ENCODE measurements at regions not wholly inside any gene's neighbourhood (a gene's known extent, or its start where the extent isn't known, plus 50 kb on each side); places are given as distances from the start of the nearest gene placed in this dataset.
"Not testable (repeated sequence)": the region's sequence is repeated elsewhere in the genome, so short reads cannot be mapped to it uniquely, and the experiment has no call there.

DNA sequence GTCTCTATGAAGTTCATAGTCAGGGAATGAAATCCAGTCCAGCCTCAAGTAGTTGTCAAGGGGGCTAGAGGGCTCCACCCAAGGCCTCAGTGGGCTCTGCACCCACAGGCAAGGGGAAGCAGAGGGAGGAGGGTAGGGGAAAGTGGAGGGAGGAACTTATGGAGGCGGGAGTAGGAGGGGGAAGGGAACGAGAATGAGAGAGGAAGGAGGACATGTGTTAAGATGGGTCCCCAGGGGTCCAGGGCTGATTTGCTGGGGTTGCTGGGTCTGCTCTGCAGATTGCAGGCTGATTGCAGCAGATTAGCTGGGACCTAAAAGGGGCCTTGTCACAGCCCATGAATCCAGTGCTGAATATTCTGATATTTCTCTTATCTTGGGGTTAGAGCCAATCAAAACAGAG lies 166.9 kb upstream of the IL12B start:
- no TSS peak for BruUV-seq (replicated peaks)
- POLR2A ChIA-PET, result no interaction called here
- dilution Hi-C loops (cut with MboI; ENCODE audit: extremely low pct_ligation_motif_present, low sequenced_read_pairs) (no loop called here), intact Hi-C loops (cut with micrococcal nuclease) (no loop called here)
- H3K9ac ChIP-seq (replicated peaks; ENCODE audit: extremely low read depth, insufficient read depth, low read length), result no peak overlapping the region
- CTCF ChIA-PET, result no interaction called here
- no peaks in the 10 kb centered on the region for H3K79me2 ChIP-seq (ENCODE audit: control insufficient read depth, insufficient read depth, low read length)
- no peaks in the 10 kb centered on the region for H3K9me1 ChIP-seq (replicated peaks; ENCODE audit: control insufficient read depth, extremely low read depth, insufficient read depth, low read length)
- no peak overlapping the region for H3K4me2 ChIP-seq (ENCODE audit: insufficient read depth, low read length)
- H3K36me3 ChIP-seq (ENCODE audit: control insufficient read depth in 2 of 2, extremely low read depth in 1 of 2, insufficient read depth in 2 of 2, low read length in 2 of 2), result no peaks in the 10 kb centered on the region
- no peaks in the 10 kb centered on the region for H3K4me1 ChIP-seq (ENCODE audit: control insufficient read depth, extremely low read depth, insufficient read depth, low read length)
- no peak overlapping the region for H2AFZ ChIP-seq (ENCODE audit: low read depth, low read length)
- DNase-seq (ENCODE audit: low read depth, low spot score) (no peak), FAIRE-seq (no peak)
- no peak overlapping the region for H3K4me3 ChIP-seq (replicated peaks in 1 of 3; ENCODE audit: insufficient read depth in 1 of 3, low read depth in 1 of 3, low read length in 3 of 3)
- no peaks in the 10 kb centered on the region for H3K27me3 ChIP-seq (ENCODE audit: control insufficient read depth in 2 of 2, insufficient read depth in 2 of 2, low read length in 2 of 2)
- H3K27ac ChIP-seq (ENCODE audit: insufficient read depth, low read depth, low read length), result no peak overlapping the region
- H3K9me3 ChIP-seq (replicated peaks; ENCODE audit: control insufficient read depth, insufficient read depth, low read length), result no peaks in the 10 kb centered on the region
- TF ChIP-seq JUN (IDR thresholded peaks at IDR 0.05; ENCODE audit: borderline replicate concordance, insufficient read depth, insufficient read length, low read depth) (no peak), MAX (IDR thresholded peaks at IDR 0.05; ENCODE audit: insufficient read depth, insufficient read length) (no peak), GATA2 (IDR thresholded peaks at IDR 0.05; ENCODE audit: insufficient read depth, insufficient read length, low read depth, low read length) (no peak), FOS (IDR thresholded peaks at IDR 0.05; ENCODE audit: borderline replicate concordance, insufficient read depth, low read length) (no peak), EZH2 (IDR thresholded peaks at IDR 0.05; ENCODE audit: borderline replicate concordance, low read depth, low read length, severe bottlenecking) (no peak), POLR2AphosphoS5 (IDR thresholded peaks at IDR 0.05; ENCODE audit: insufficient read depth, low read depth, low read length) (no peak), MYC (IDR thresholded peaks at IDR 0.05; ENCODE audit: low read depth, low read length) (no peak), POLR2A (IDR thresholded peaks at IDR 0.05; ENCODE audit: low read depth, low read length) (no peak)
- no peaks in the 10 kb centered on the region for H4K20me1 ChIP-seq (replicated peaks; ENCODE audit: control insufficient read depth, extremely low read depth, insufficient read depth, low read length)

DNA sequence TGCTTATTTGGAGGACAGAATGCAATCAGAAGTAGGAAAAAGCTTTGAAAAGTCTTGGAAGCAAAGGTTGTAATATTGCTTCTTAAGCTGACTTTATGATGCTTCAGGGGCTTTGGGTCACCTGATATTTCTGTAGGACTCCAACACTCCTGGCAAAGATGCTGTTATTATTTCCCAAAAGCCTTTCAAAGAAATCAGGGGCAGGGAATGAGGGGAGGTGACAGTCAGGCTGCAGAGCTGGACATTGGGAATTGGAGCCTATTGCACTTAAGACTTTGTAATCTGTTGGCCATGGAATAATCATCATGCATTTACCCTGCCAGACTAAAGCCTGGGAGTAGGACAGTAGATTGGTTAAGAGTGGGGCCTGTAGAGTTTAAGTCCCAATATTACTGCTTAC lies 168.3 kb upstream of the IL12B start:
- Histone ChIP-seq H3K27ac (ENCODE audit: insufficient read depth, low read depth, low read length) (no peak overlapping the region), H3K9me1 (replicated peaks; ENCODE audit: control insufficient read depth, extremely low read depth, insufficient read depth, low read length) (no peaks in the 10 kb centered on the region), H3K36me3 (ENCODE audit: control insufficient read depth in 2 of 2, extremely low read depth in 1 of 2, insufficient read depth in 2 of 2, low read length in 2 of 2) (no peaks in the 10 kb centered on the region), H3K27me3 (ENCODE audit: control insufficient read depth in 2 of 2, insufficient read depth in 2 of 2, low read length in 2 of 2) (no peaks in the 10 kb centered on the region), H2AFZ (ENCODE audit: low read depth, low read length) (no peak overlapping the region), H3K4me1 (ENCODE audit: control insufficient read depth, extremely low read depth, insufficient read depth, low read length) (no peaks in the 10 kb centered on the region), H3K79me2 (ENCODE audit: control insufficient read depth, insufficient read depth, low read length) (no peaks in the 10 kb centered on the region), H3K9ac (replicated peaks; ENCODE audit: extremely low read depth, insufficient read depth, low read length) (no peak overlapping the region), H4K20me1 (replicated peaks; ENCODE audit: control insufficient read depth, extremely low read depth, insufficient read depth, low read length) (no peaks in the 10 kb centered on the region), H3K4me3 (replicated peaks in 1 of 3; ENCODE audit: insufficient read depth in 1 of 3, low read depth in 1 of 3, low read length in 3 of 3) (no peak overlapping the region), H3K9me3 (replicated peaks; ENCODE audit: control insufficient read depth, insufficient read depth, low read length) (no peaks in the 10 kb centered on the region), H3K4me2 (ENCODE audit: insufficient read depth, low read length) (no peak overlapping the region)
- CTCF ChIA-PET, result no interaction called here
- no TSS peak for BruUV-seq (replicated peaks)
- POLR2A ChIA-PET, result no interaction called here
- FAIRE-seq (no peak), DNase-seq (ENCODE audit: low read depth, low spot score) (no peak)
- dilution Hi-C loops (cut with MboI; ENCODE audit: extremely low pct_ligation_motif_present, low sequenced_read_pairs) (no loop called here), intact Hi-C loops (cut with micrococcal nuclease) (no loop called here)
- TF ChIP-seq GATA2 (IDR thresholded peaks at IDR 0.05; ENCODE audit: insufficient read depth, insufficient read length, low read depth, low read length) (no peak), POLR2AphosphoS5 (IDR thresholded peaks at IDR 0.05; ENCODE audit: insufficient read depth, low read depth, low read length) (no peak), EZH2 (IDR thresholded peaks at IDR 0.05; ENCODE audit: borderline replicate concordance, low read depth, low read length, severe bottlenecking) (no peak)

- BruUV-seq (replicated peaks); H3K79me2 ChIP-seq (ENCODE audit: control insufficient read depth, insufficient read depth, low read length); H4K20me1 ChIP-seq (replicated peaks; ENCODE audit: control insufficient read depth, extremely low read depth, insufficient read depth, low read length); H3K9ac ChIP-seq (replicated peaks; ENCODE audit: extremely low read depth, insufficient read depth, low read length); H3K9me1 ChIP-seq (replicated peaks; ENCODE audit: control insufficient read depth, extremely low read depth, insufficient read depth, low read length); H2AFZ ChIP-seq (ENCODE audit: low read depth, low read length); H3K4me1 ChIP-seq (ENCODE audit: control insufficient read depth, extremely low read depth, insufficient read depth, low read length); CTCF ChIA-PET; H3K4me2 ChIP-seq (ENCODE audit: insufficient read depth, low read length); POLR2A ChIA-PET; intact Hi-C loops (cut with micrococcal nuclease); H3K27me3 ChIP-seq (ENCODE audit: control insufficient read depth in 2 of 2, insufficient read depth in 2 of 2, low read length in 2 of 2); DNase-seq (ENCODE audit: low read depth, low spot score); H3K27ac ChIP-seq (ENCODE audit: insufficient read depth, low read depth, low read length); H3K9me3 ChIP-seq (replicated peaks; ENCODE audit: control insufficient read depth, insufficient read depth, low read length); FAIRE-seq; H3K4me3 ChIP-seq (replicated peaks in 1 of 3; ENCODE audit: insufficient read depth in 1 of 3, low read depth in 1 of 3, low read length in 3 of 3); H3K36me3 ChIP-seq (ENCODE audit: control insufficient read depth in 2 of 2, extremely low read depth in 1 of 2, insufficient read depth in 2 of 2, low read length in 2 of 2); dilution Hi-C loops (cut with MboI; ENCODE audit: extremely low pct_ligation_motif_present, low sequenced_read_pairs): not testable (repeated sequence)
These were observed 171.8 kb upstream of the IL12B start for GRCh38 chr5:159502116-159502515.
